IMR-90 (cell line): ENCODE measurements at regions not wholly inside any gene's neighbourhood (a gene's known extent, or its start where the extent isn't known, plus 50 kb on each side); places are given as distances from the start of the nearest gene placed in this dataset.
A peak's percentile ranks its signal among the peaks of the same experiment; 100 is the strongest.

Source experiments
- ATAC-seq: fragments of 200-7000 bp; cut with Tn5 transposase; 2 replicates; pipeline ENCODE4 v1.9.1; 2020; ENCODE audit warnings: low read depth, mild to moderate bottlenecking, moderate library complexity
- BruUV-seq: library from RNA; stranded (reverse); fragments of 400-500 nt; replicated peaks from 2 replicates; lab custom pipeline; 2021; lab: Mats Ljungman, UMichigan
- CTCF ChIA-PET: fragments of 300-600 bp; formaldehyde crosslinking; extraction: SDS; loops from one replicate; lab custom pipeline; 2021; ENCODE audit warnings: antibody characterized with exemption; lab: Yijun Ruan, JAX
- POLR2A ChIA-PET: fragments of 300-600 bp; sonication (Branson Sonifier 250); formaldehyde crosslinking; loops from one replicate; lab custom pipeline; 2022; ENCODE audit warnings: antibody characterized with exemption; ENCODE audit not compliant: unreplicated experiment; lab: Charles Lee
- DNase-seq: peaks from one replicate; pipeline ENCODE4 v3.0.0; 2013
- H2AFZ ChIP-seq: replicated peaks from 2 replicates; pipeline ENCODE3; 2013; ENCODE audit warnings: low read length, mild to moderate bottlenecking; ENCODE audit not compliant: poor library complexity
- H2AK5ac ChIP-seq: 2 replicates; pipeline ENCODE4 v1.6.1; 2013; ENCODE audit warnings: low read depth, low read length, inconsistent platforms
- H2AK9ac ChIP-seq: replicated peaks from 2 replicates; pipeline ENCODE3; 2013; ENCODE audit warnings: mild to moderate bottlenecking, low read depth, low read length, moderate library complexity; ENCODE audit not compliant: poor library complexity
- H2BK120ac ChIP-seq: 2 replicates; pipeline ENCODE4 v1.6.1; 2013; ENCODE audit warnings: low read depth, low read length, inconsistent platforms
- H2BK15ac ChIP-seq: 3 replicates; pipeline ENCODE4 v1.6.1; 2013; ENCODE audit warnings: low read depth, low read length, inconsistent platforms
- H2BK20ac ChIP-seq: 2 replicates; pipeline ENCODE4 v1.6.1; 2013; ENCODE audit warnings: low read depth, mild to moderate bottlenecking, inconsistent platforms, low read length, moderate library complexity
- H2BK5ac ChIP-seq: 2 replicates; pipeline ENCODE4 v1.6.1; 2013; ENCODE audit warnings: mild to moderate bottlenecking, low read depth, low read length, inconsistent platforms; ENCODE audit not compliant: poor library complexity, severe bottlenecking
- H3K14ac ChIP-seq: replicated peaks from 2 replicates; pipeline ENCODE4 v1.6.1; 2013; ENCODE audit warnings: low read depth, low read length, inconsistent platforms
- H3K18ac ChIP-seq: 2 replicates; pipeline ENCODE4 v1.6.1; 2013; ENCODE audit warnings: low read depth, low read length, control low read depth
- H3K23ac ChIP-seq: 2 replicates; pipeline ENCODE4 v1.6.1; 2013; ENCODE audit warnings: low read depth, low read length, inconsistent platforms
- H3K27ac ChIP-seq: 2 replicates; pipeline ENCODE4 v1.5.1; 2013; ENCODE audit warnings: mild to moderate bottlenecking, control low read depth, low read length; ENCODE audit not compliant: insufficient read depth
- H3K27me3 ChIP-seq: 2 replicates; pipeline ENCODE4 v1.6.1; 2013; ENCODE audit warnings: low read length; ENCODE audit not compliant: control insufficient read depth, insufficient read depth
- H3K36me3 ChIP-seq: 2 replicates; pipeline ENCODE4 v1.6.1; 2013; ENCODE audit warnings: low read length, mixed read lengths; ENCODE audit not compliant: control insufficient read depth, insufficient read depth
- H3K4ac ChIP-seq: 2 replicates; pipeline ENCODE4 v1.6.1; 2013; ENCODE audit warnings: low read depth, low read length, inconsistent platforms
- H3K4me1 ChIP-seq: 2 replicates; pipeline ENCODE4 v1.6.1; 2013; ENCODE audit warnings: low read length, mixed read lengths; ENCODE audit not compliant: control insufficient read depth, insufficient read depth
- H3K4me2 ChIP-seq: 2 replicates; pipeline ENCODE4 v1.6.1; 2013; ENCODE audit warnings: low read depth, mild to moderate bottlenecking, control low read depth, low read length, moderate library complexity
- H3K4me3 ChIP-seq: 2 replicates; pipeline ENCODE4 v1.5.1; 2013; ENCODE audit warnings: low read depth, mild to moderate bottlenecking, control low read depth, low read length, moderate library complexity; ENCODE audit not compliant: insufficient read depth
- H3K56ac ChIP-seq: 2 replicates; pipeline ENCODE4 v1.6.1; 2013; ENCODE audit warnings: low read length, inconsistent platforms; ENCODE audit not compliant: insufficient read depth; ENCODE audit errors: extremely low read depth
- H3K79me1 ChIP-seq, 2 experiments: 2 replicates each; pipeline ENCODE4 v1.6.1; 2013; ENCODE audit warnings: low read length in 2 of 2, inconsistent platforms in 1 of 2, low read depth in 1 of 2
- H3K9ac ChIP-seq: 2 replicates; pipeline ENCODE4 v1.6.1; 2013; ENCODE audit warnings: low read depth, low read length, control low read depth
- H3K9me1 ChIP-seq: 2 replicates; pipeline ENCODE4 v1.6.1; 2013; ENCODE audit warnings: low read length, inconsistent platforms; ENCODE audit not compliant: insufficient read depth
- H3K9me3 ChIP-seq: 2 replicates; pipeline ENCODE4 v1.6.1; 2013; ENCODE audit warnings: low read length; ENCODE audit not compliant: control insufficient read depth, insufficient read depth
- H4K20me1 ChIP-seq: 2 replicates; pipeline ENCODE4 v1.6.1; 2013; ENCODE audit warnings: low read length, inconsistent platforms; ENCODE audit not compliant: insufficient read depth
- H4K5ac ChIP-seq: 2 replicates; pipeline ENCODE4 v1.6.1; 2013; ENCODE audit warnings: mild to moderate bottlenecking, low read depth, low read length, control low read depth
- H4K8ac ChIP-seq, 2 experiments: 2 replicates each; pipeline ENCODE4 v1.6.1; 2013; ENCODE audit warnings: low read depth in 2 of 2, low read length in 2 of 2, control low read depth in 1 of 2, inconsistent platforms in 1 of 2
- H4K91ac ChIP-seq: 2 replicates; pipeline ENCODE4 v1.6.1; 2013; ENCODE audit warnings: low read depth, low read length, inconsistent platforms; ENCODE audit not compliant: insufficient read depth
- CEBPB ChIP-seq: IDR thresholded peaks from 2 replicates; pipeline ENCODE4 v1.6.1; 2012; ENCODE audit warnings: low read depth, low read length, improper control_type of control experiment
- CHD1 ChIP-seq: IDR thresholded peaks from 2 replicates; pipeline ENCODE4 v1.6.1; 2012; ENCODE audit warnings: low read depth, low read length, improper control_type of control experiment
- CTCF ChIP-seq: conservative IDR thresholded peaks from 2 replicates; pipeline ENCODE4 v1.5.1; 2012; ENCODE audit warnings: mild to moderate bottlenecking, low read depth, low read length, improper control_type of control experiment
- MAZ ChIP-seq: IDR thresholded peaks from 2 replicates; pipeline ENCODE4 v1.6.1; 2012; ENCODE audit warnings: low read depth, mild to moderate bottlenecking, low read length, improper control_type of control experiment, moderate library complexity, borderline replicate concordance
- MXI1 ChIP-seq: IDR thresholded peaks from 2 replicates; pipeline ENCODE4 v1.6.1; 2012; ENCODE audit warnings: low read depth, mild to moderate bottlenecking, low read length, moderate library complexity, borderline replicate concordance
- NFE2L2 ChIP-seq: fragments of 150-350 bp; IDR thresholded peaks from 2 replicates; pipeline ENCODE4 v1.6.1; 2016; ENCODE audit warnings: low read depth, mild to moderate bottlenecking, low read length
- POLR2A ChIP-seq: IDR thresholded peaks from 2 replicates; pipeline ENCODE4 v1.6.1; 2012; ENCODE audit warnings: mild to moderate bottlenecking, low read depth, low read length
- RAD21 ChIP-seq: IDR thresholded peaks from 2 replicates; pipeline ENCODE4 v1.6.1; 2012; ENCODE audit warnings: low read length, improper control_type of control experiment
- RCOR1 ChIP-seq: IDR thresholded peaks from 2 replicates; pipeline ENCODE4 v1.6.1; 2012; ENCODE audit warnings: mild to moderate bottlenecking, low read length, improper control_type of control experiment; ENCODE audit not compliant: insufficient replicate concordance
- RFX5 ChIP-seq: IDR thresholded peaks from 2 replicates; pipeline ENCODE4 v1.8.0; 2012; ENCODE audit warnings: low read depth, mild to moderate bottlenecking, low read length, moderate library complexity
- SMC3 ChIP-seq: fragments of 150-350 bp; IDR thresholded peaks from 2 replicates; pipeline ENCODE4 v1.6.1; 2016; ENCODE audit warnings: low read depth, mild to moderate bottlenecking, antibody characterized with exemption, low read length, moderate library complexity
- WGBS, 2 experiments: methylation state at CpG; one replicate each; pipeline versions ENCODE4 v1.1.5 to v1.1.7; 2013; ENCODE audit warnings: missing lambda C conversion rate in 2 of 2; ENCODE audit not compliant: insufficient read length in 1 of 2; ENCODE audit errors: extremely low coverage in 2 of 2; 5-methylcytosine and 5-hydroxymethylcytosine counted together
- dilution Hi-C: fragments of 300-500 bp; cut with HindIII; formaldehyde crosslinking; loops from one replicate; pipeline ENCODE4 v1.14.3; 2018; ENCODE audit warnings: low sequenced_read_pairs; ENCODE audit not compliant: unreplicated experiment
- in situ Hi-C: fragments of 300-500 bp; cut with MboI; formaldehyde crosslinking; loops from 3 replicates; pipeline ENCODE4 v1.14.3; 2019; ENCODE audit warnings: low sequenced_read_pairs, inconsistent platforms, mixed read lengths
- intact Hi-C: fragments of 100-400 bp; cut with micrococcal nuclease; formaldehyde crosslinking; loops from 2 replicates; pipeline ENCODE4 v1.10.0; 2022

- Histone ChIP-seq H3K27ac (no peak overlapping the region), H3K14ac (no peak overlapping the region), H4K91ac (no peak overlapping the region), H2BK20ac (no peak overlapping the region), H3K36me3 (no peaks in the 10 kb centered on the region), H3K4ac (no peak overlapping the region), H3K4me3 (no peak overlapping the region), H3K23ac (no peak overlapping the region), H2BK15ac (no peak overlapping the region), H2BK5ac (no peak overlapping the region), H3K4me1 (no peaks in the 10 kb centered on the region), H3K9ac (no peak overlapping the region), H3K4me2 (no peak overlapping the region), H2BK120ac (no peak overlapping the region), H3K79me1 (no peaks in the 10 kb centered on the region), H3K27me3 (no peaks in the 10 kb centered on the region), H2AFZ (peak overlapping the region; percentile 63), H3K9me1 (no peaks in the 10 kb centered on the region), H4K8ac (no peak overlapping the region), H4K20me1 (no peaks in the 10 kb centered on the region), H3K18ac (no peak overlapping the region), H4K5ac (no peak overlapping the region), H2AK5ac (no peak overlapping the region), H3K9me3 (no peaks in the 10 kb centered on the region; the same call in 1 of the 2 replicates), H3K56ac (no peak overlapping the region), H2AK9ac (no peak overlapping the region)
- BruUV-seq: no TSS peak
- no peak for TF ChIP-seq MXI1
- no peak for TF ChIP-seq NFE2L2
- TF ChIP-seq CHD1: no peak
- TF ChIP-seq RFX5: no peak
- TF ChIP-seq RAD21: no peak
- TF ChIP-seq POLR2A: no peak
- TF ChIP-seq SMC3: no peak
- no peak for TF ChIP-seq CTCF
- TF ChIP-seq CEBPB: no peak
- no peak for TF ChIP-seq RCOR1
- no peak for TF ChIP-seq MAZ
- no peak for DNase-seq
- in situ Hi-C loops (no loop called here), intact Hi-C loops (no loop called here), dilution Hi-C loops (no loop called here)
- WGBS, 2 experiments: no CpG with 5 or more reads among the region's 4 CpGs
- no peak for ATAC-seq
- ChIA-PET CTCF (no interaction called here), POLR2A (no interaction called here)
These were observed 1124.7 kb upstream of the ACVR2A start for GRCh38 chr2:146720170-146720569.
